DND-41 (cell line): ENCODE measurements at regions not wholly inside any gene's neighbourhood (a gene's known extent, or its start where the extent isn't known, plus 50 kb on each side); places are given as distances from the start of the nearest gene placed in this dataset.

Experiments used
- ATAC-seq: fragments of 200-7000 bp; cut with Tn5 transposase; 3 replicates; pipeline ENCODE4 v1.9.1; 2021; ENCODE audit warnings: low read depth; ENCODE audit not compliant: insufficient read depth
- DNase-seq: peaks from one replicate; pipeline ENCODE4 v3.0.0-alpha.2; 2020
- H2AFZ ChIP-seq: 2 replicates; pipeline ENCODE4 v1.6.0; 2012; ENCODE audit warnings: low read depth, low read length
- H3K27ac ChIP-seq: 2 replicates; pipeline ENCODE4 v1.5.1; 2012; ENCODE audit warnings: low read length, inconsistent platforms
- H3K27me3 ChIP-seq: fragments of 200-600 bp; sonication (generic); 2 replicates; pipeline ENCODE4 v1.6.0; 2012; ENCODE audit warnings: low read length, mild to moderate bottlenecking, inconsistent platforms; ENCODE audit not compliant: insufficient read depth, poor library complexity
- H3K36me3 ChIP-seq: 2 replicates; pipeline ENCODE4 v1.5.1; 2012; ENCODE audit warnings: low read length, inconsistent platforms; ENCODE audit not compliant: insufficient read depth
- H3K4me1 ChIP-seq: 2 replicates; pipeline ENCODE4 v1.5.1; 2012; ENCODE audit warnings: mild to moderate bottlenecking, low read length; ENCODE audit not compliant: insufficient read depth
- H3K4me2 ChIP-seq: 2 replicates; pipeline ENCODE4 v1.6.0; 2012; ENCODE audit warnings: mild to moderate bottlenecking, moderate library complexity, low read length, inconsistent platforms; ENCODE audit not compliant: insufficient read depth
- H3K4me3 ChIP-seq, 2 experiments: fragments of 200-600 bp in 1 of 2; shearing (Covaris generic) in 1 of 2; 2 replicates each; pipeline ENCODE4 v1.5.1; 2012 to 2016; ENCODE audit warnings: inconsistent platforms in 2 of 2, low read length in 2 of 2, mild to moderate bottlenecking in 2 of 2, low read depth in 1 of 2, moderate library complexity in 1 of 2
- H3K79me2 ChIP-seq: 2 replicates; pipeline ENCODE4 v1.6.0; 2012; ENCODE audit warnings: low read length, inconsistent platforms; ENCODE audit not compliant: insufficient read depth
- H3K9ac ChIP-seq: 2 replicates; pipeline ENCODE4 v1.6.0; 2012; ENCODE audit warnings: low read depth, mild to moderate bottlenecking, inconsistent platforms, low read length, moderate library complexity
- H3K9me3 ChIP-seq: 2 replicates; pipeline ENCODE4 v1.5.1; 2012; ENCODE audit warnings: low read length, moderate library complexity, mild to moderate bottlenecking, inconsistent platforms; ENCODE audit not compliant: insufficient read depth, severe bottlenecking
- H4K20me1 ChIP-seq: 2 replicates; pipeline ENCODE4 v1.6.0; 2012; ENCODE audit warnings: low read length; ENCODE audit not compliant: insufficient read depth
- EZH2 ChIP-seq: IDR thresholded peaks from 3 replicates; pipeline ENCODE4 v1.6.1; 2012; ENCODE audit warnings: borderline replicate concordance, low read depth, mild to moderate bottlenecking, moderate library complexity, low read length, inconsistent platforms; ENCODE audit not compliant: severe bottlenecking
- TF ChIP-seq, protein P1 (sequence below): IDR thresholded peaks from 2 replicates; pipeline ENCODE4 v1.5.1; 2012; ENCODE audit warnings: borderline replicate concordance, low read length, moderate library complexity, mild to moderate bottlenecking; ENCODE audit not compliant: poor library complexity, severe bottlenecking; ENCODE audit errors: extremely low read depth

DNA sequence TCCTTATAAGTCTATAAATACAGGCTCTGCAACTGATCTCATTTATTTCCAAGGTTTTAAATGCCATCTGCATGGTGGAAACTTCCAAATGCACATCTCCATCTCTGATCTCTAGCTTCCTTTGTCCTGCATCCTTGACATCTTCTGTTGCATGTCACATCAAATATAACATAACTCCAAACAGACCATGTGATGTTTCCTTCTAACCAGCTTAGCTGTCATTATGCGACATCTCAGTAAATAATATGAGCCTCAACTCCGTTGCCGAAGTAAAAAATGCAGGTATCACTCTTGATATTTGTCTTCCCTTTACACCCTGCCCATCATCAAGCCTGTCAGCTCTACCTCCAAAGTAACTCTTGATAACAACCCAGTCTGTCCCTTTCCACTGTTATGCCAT is 506.4 kb upstream of the C9orf72 start:
- Histone ChIP-seq H3K4me1 (no peaks in the 10 kb centered on the region), H3K27me3 (no peaks in the 10 kb centered on the region), H3K79me2 (no peaks in the 10 kb centered on the region), H3K4me2 (no peak overlapping the region), H3K9ac (no peak overlapping the region), H4K20me1 (no peaks in the 10 kb centered on the region), H2AFZ (no peak overlapping the region), H3K27ac (no peak overlapping the region), H3K4me3 (no peak overlapping the region), H3K36me3 (no peaks in the 10 kb centered on the region), H3K9me3 (no peaks in the 10 kb centered on the region)
- ATAC-seq (no peak), DNase-seq (no peak)
- TF ChIP-seq, protein P1, sequence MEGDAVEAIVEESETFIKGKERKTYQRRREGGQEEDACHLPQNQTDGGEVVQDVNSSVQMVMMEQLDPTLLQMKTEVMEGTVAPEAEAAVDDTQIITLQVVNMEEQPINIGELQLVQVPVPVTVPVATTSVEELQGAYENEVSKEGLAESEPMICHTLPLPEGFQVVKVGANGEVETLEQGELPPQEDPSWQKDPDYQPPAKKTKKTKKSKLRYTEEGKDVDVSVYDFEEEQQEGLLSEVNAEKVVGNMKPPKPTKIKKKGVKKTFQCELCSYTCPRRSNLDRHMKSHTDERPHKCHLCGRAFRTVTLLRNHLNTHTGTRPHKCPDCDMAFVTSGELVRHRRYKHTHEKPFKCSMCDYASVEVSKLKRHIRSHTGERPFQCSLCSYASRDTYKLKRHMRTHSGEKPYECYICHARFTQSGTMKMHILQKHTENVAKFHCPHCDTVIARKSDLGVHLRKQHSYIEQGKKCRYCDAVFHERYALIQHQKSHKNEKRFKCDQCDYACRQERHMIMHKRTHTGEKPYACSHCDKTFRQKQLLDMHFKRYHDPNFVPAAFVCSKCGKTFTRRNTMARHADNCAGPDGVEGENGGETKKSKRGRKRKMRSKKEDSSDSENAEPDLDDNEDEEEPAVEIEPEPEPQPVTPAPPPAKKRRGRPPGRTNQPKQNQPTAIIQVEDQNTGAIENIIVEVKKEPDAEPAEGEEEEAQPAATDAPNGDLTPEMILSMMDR, result no peak
- no peak for TF ChIP-seq EZH2

DNA sequence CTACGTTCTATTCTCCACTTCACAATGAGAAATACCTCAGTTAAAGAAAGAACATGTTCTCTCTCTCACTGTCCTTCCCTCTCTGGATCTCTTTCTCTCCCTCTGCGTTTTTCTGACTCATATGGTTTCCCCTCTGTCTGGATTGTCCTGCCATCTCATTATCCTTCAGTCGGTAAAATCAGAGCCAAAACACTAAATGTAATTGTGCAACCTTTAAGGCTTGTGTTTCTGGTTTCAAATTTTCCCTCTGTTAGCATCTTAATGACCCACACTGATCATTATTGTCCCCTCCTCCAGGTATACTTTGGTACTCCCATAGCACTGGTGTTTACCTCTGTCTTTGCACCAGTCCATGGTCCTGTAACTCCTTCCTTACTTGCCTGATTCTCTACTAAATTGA is 509.4 kb upstream of the C9orf72 start:
- Histone ChIP-seq H3K9ac (no peak overlapping the region), H4K20me1 (no peaks in the 10 kb centered on the region), H3K4me3 (no peak overlapping the region), H3K9me3 (no peaks in the 10 kb centered on the region), H3K4me2 (no peak overlapping the region), H3K27me3 (no peaks in the 10 kb centered on the region), H3K36me3 (no peaks in the 10 kb centered on the region), H3K4me1 (no peaks in the 10 kb centered on the region), H3K79me2 (no peaks in the 10 kb centered on the region), H3K27ac (no peak overlapping the region), H2AFZ (no peak overlapping the region)
- ATAC-seq, result no peak
- TF ChIP-seq, protein P1, result no peak
- no peak for TF ChIP-seq EZH2
- no peak for DNase-seq

DNA sequence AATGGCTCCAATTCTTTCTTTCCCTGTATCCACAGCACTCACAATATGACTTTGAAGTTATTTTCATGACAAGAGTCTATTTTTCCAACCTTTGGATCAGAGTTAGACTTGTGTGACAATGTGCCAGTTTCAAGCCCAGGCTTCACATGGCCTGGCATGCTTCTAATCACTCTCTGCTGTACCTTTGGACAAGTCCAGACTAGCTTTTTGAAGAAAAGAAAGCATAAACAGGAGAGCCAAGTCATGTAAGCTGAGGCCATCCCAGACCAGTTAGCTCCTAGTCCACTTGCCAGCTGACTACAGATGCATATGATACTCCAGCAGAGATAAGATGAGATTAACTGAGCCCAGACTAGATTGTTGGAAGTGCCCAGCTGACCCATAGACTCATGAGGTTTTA is 513.6 kb upstream of the C9orf72 start:
- Histone ChIP-seq H3K27ac (no peak overlapping the region), H4K20me1 (no peaks in the 10 kb centered on the region), H2AFZ (no peak overlapping the region), H3K4me1 (no peaks in the 10 kb centered on the region), H3K36me3 (no peaks in the 10 kb centered on the region), H3K9ac (no peak overlapping the region), H3K4me2 (no peak overlapping the region), H3K79me2 (no peaks in the 10 kb centered on the region), H3K27me3 (no peaks in the 10 kb centered on the region), H3K4me3 (no peak overlapping the region), H3K9me3 (no peaks in the 10 kb centered on the region)
- ATAC-seq, result no peak
- no peak for DNase-seq
- TF ChIP-seq EZH2, result no peak

DNA sequence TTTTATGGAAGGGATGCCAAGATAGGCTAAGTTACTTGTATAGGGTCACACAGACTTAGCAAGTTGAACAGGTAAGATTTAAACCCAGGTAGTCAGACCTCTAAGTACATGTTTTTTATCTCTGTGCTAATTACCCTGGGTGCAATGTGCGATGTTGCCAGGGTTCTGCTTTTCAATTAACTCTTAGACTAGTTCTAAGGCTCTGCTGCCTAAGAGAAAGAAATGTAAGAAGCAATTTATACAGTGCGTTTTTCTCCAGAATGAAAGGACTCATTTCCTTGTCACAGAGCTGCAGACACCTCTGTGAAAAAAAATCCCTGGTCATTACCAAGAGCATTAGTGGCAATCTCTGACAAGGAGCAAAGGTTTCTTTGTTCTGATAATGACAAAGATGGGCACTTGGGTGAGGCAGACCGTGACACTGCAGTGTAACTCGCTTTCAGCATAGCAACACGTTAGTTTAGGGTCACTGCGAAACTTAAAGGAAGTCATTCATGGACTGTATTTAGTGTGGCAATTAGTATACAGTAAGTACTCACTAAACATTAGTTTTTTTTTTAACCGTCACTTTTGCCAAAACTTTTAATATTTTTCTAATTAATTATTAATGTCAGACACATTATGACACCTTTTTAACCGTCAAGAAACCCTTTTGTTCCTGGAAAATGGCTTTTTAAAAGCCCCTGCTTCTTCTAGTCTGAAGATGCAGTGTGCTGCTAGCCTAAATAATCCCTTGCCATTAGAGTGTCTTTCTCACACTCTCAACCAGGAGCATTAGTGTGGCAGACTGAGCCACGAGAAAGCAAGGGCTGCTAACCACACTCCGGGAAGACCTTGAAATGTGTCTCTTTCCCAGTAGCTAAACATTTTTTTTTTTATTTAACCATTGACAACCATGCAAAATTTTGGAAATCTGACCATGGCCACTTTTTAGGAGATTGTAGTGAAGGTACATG is 520.0 kb upstream of the C9orf72 start:
- no peak for DNase-seq
- H3K27me3 ChIP-seq, result no peaks in the 10 kb centered on the region
- H3K4me3 ChIP-seq, result no peak overlapping the region
- H3K36me3 ChIP-seq, result no peaks in the 10 kb centered on the region
- no peak for ATAC-seq
- H3K4me1 ChIP-seq, result no peaks in the 10 kb centered on the region
- H3K79me2 ChIP-seq, result no peaks in the 10 kb centered on the region
- H4K20me1 ChIP-seq, result no peaks in the 10 kb centered on the region
- no peaks in the 10 kb centered on the region for H3K9me3 ChIP-seq
- H3K4me2 ChIP-seq, result no peak overlapping the region
- TF ChIP-seq EZH2, result no peak
- TF ChIP-seq, protein P1, result no peak
- no peak overlapping the region for H2AFZ ChIP-seq
- H3K27ac ChIP-seq, result no peak overlapping the region
- H3K9ac ChIP-seq, result no peak overlapping the region
